T47D (cell line): ENCODE measurements at regions not wholly inside any gene's neighbourhood (a gene's known extent, or its start where the extent isn't known, plus 50 kb on each side); places are given as distances from the start of the nearest gene placed in this dataset.
A peak's percentile ranks its signal among the peaks of the same experiment; 100 is the strongest.

Source experiments
- DNase-seq, 2 experiments: peaks; one replicate each; pipeline versions ENCODE4 v3.0.0 to v3.0.0-alpha.2; 2011 to 2012; ENCODE audit warnings: low read depth in 1 of 2, low spot score in 1 of 2
- JUND ChIP-seq: IDR thresholded peaks from 2 replicates; pipeline ENCODE4 v1.6.1; 2012; ENCODE audit warnings: low read depth
- in situ Hi-C: cut with HindIII; loops from 2 replicates; pipeline ENCODE4 v1.10.0; 2016; ENCODE audit warnings: low sequenced_read_pairs, low pct_unique_long_range_greater_than_20kb

DNA sequence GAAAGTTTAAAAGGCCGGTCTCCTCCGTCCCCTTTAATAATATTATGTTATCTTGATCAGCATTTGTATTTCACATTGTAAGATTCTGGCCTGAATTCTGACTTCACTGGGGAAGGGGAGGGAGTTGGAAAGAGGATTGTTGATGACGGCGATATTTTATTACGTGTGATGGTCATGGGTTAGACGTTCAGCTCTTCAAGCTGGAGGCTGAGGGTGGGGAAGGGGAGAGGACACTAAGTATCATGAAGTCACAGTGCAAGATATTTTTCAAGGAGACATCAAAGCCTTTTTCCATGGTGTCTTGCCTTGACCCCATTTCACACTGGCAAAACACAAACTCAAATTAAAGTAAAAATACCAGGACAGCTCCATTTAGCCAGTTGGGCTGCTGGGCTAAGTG lies 126.7 kb downstream of the WDR11 start:
- no peak for TF ChIP-seq JUND
- in situ Hi-C loops: no loop called here
- no peak for DNase-seq

DNA sequence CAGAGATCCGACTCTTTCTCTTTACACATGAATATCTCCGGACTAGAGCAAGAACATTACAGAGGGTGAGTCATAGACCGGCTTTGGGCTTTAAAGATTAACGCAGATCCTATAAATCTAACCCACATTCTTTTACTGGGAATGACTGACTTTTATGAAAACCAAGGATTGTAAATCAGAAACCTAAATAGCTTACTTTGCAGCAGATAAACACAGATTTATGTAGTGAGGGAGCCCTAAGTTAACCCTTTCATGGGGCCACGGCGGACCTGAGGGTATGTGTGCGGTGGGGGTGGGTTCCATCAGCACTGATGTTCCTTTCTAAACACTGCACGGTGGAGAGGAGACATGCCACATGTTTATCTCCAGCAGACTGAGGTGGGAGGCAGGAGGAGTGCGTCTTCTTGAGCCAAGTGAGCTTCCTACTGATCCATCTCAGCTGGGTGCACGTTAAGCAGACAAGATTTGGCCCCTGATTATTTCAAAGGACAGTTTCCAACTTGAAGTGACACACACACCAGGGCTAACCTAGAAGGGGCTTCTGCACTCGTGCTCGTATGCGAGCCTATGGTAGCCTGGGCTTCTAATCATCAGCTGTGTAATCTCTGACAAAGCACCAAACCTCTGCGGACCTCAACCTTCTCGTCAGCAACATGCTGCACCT lies 127.6 kb downstream of the WDR11 start:
- no peak for TF ChIP-seq JUND
- no peak for DNase-seq

DNA sequence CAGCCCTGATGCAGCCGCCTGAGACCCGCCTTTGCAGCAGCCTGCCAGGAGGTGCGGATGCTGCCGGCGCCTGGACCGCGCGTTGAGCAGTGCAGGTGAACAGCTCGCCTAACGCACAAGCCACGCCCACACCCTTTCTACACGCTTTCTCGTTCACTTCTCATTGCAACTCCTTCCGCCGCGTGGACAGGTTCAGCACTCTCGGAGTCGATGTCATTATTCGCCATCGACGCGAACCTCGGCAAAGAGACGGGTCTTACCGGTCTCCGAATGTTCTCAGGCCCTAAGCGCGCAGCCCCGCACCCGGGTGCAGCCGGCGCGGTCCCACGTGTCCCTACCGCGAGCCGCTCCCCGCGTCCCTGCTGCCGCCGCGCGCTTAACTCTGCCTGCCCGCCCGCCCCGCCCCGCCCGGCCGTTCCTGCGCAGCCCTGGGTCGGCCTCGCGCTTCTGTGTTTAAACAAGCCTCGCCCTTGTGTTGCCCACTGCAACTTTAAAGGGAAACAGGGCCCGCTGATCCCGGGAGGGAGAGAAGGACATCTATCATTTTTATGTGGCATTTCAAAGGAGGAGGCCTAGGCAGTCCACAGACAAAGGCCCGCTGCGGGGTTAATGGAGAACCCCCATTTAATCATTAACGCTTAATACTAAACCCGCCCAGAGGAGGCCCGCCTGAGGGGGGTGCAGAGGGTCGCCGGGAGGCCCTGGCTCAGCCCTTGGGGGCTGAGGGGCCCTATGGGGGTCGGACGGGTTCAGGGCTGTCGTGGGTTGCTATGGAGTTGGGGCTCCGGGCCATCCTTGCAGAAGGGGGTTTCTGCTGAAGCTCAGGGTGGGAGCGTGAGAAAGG lies 128.5 kb downstream of the WDR11 start:
- no peak for TF ChIP-seq JUND
- peak; percentile 79 to 82 for DNase-seq
- in situ Hi-C loops: no loop called here

More for the DNA sequence above, 127.6 kb downstream of the WDR11 start:
- in situ Hi-C loops: no loop called here

DNA sequence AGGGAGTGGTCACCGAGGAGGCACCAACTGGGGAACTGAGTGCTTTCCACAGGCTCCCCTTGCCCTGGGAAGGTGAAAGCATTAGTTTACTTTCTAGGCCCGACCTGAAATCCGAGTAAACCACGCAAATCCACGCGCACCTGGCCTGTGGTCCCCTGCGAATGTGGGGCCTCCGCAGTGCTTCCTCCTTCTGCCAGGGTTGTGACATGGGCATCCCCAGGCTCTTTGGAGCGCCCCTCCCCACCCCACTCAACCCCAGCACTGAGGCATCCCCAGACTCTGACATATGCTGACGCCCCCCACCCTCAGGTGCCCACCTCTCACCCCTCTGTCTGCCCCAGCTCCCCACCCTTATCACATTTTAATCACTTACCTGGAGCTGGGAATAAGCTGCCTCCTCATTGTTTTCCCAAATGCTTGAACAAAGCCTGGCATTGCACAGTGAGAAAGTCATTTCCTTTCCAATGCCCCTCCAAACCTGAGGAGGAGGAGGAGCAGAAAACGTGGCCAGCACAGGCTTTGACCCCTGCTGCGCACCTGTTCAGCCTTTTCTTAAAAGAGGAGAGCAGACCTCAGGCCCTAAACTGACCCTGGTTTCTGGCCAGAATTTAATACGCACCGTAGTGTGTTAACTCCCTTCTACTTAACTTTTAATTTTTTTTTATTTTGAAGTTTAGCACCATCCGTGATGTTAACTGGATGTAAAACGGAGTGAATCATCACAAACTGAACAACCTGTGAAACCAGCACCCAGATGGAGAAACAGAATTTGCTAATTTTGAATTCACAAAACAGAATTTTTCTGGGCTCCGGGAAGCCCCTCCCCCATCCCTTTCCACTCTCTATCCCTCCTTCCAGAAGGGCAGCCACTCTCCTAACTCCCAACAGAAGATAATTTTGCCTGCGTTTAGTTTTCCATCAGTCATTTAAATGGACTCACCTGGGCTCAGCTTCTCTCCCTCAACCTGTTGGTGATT lies 129.4 kb downstream of the WDR11 start:
- no peak for DNase-seq
- no peak for TF ChIP-seq JUND

DNA sequence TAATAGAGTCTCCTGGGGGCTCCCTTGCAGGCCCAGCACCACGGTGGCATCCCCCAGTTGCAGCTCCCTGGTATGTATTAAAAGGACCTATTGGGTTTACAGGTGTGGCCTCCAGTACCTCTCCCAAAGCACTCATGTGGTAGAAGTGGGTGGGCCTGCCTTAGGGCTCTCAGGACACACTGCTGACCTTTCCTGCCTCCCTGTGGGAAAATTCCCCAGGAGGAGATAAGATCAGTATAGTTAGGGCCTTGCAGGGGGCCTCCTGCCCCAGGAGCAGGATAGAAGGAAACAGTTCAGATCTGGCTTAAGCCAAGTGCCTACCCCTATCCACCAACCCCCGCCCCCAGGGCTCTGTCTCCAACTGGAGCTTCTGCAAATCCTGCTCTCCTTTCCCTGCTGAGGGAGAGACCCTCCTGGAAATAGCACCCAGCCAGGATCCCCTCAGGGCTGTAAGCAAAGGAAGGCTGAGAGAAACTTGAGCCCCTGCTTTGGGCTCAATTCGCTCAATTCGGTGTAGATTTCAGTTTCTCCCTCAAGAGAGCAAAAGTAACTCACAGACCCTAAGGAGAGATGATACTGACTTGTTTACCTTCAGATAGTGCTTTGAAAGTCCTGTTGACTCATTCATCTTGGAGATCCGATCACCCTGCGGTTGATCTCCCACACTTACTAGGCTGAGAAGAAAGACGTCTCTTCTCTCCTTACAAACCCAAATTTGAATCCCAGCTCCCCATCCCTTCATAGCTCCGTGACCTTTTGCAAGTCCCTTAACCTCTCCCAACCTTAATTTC lies 130.6 kb downstream of the WDR11 start:
- TF ChIP-seq JUND: no peak
- no peak for DNase-seq
- in situ Hi-C loops: no loop called here

More for the DNA sequence above, 129.4 kb downstream of the WDR11 start:
- in situ Hi-C loops: no loop called here

DNA sequence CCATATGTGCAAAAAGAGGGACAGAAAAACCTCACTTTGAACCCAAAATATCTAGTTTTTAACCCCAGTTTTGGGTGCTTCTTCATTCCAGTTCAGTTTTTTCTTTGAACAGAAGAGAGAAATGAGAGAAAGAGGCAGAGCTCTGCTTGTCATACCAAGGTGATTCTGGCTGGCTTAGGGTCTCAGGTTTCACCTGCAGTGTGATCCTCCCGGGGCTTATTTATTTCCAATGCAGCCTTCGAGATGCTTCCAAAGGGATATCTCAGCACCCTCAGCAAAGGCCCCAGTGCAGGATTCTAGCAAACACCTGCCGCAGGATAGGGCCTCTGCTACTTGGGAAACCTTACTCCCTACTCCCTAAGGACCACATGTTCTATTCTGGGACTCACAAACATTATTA lies 131.3 kb downstream of the WDR11 start:
- no peak for DNase-seq
- TF ChIP-seq JUND: no peak
- in situ Hi-C loops: no loop called here

DNA sequence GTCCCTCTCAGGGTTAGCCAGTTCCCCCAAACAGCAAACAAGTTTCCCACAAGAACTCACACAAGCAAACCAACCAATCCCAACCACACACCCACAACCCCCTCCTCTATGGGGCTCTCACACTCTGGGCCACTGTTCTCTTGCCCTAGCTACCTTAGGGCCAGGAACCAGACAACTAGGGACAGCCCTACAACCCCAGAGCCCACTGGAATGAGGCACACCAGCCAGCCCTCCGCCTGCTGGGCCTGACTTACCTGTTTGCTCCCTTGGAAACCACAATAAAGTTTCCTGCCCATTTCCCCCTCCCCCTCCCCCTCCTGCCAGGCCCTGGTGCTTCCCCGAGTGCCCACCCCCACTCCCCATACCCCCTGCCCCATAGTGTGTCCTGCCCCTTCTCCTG lies 132.6 kb downstream of the WDR11 start:
- no peak for TF ChIP-seq JUND
- in situ Hi-C loops: no loop called here
- peak in 1 of 2 experiments; percentile 37 for DNase-seq

DNA sequence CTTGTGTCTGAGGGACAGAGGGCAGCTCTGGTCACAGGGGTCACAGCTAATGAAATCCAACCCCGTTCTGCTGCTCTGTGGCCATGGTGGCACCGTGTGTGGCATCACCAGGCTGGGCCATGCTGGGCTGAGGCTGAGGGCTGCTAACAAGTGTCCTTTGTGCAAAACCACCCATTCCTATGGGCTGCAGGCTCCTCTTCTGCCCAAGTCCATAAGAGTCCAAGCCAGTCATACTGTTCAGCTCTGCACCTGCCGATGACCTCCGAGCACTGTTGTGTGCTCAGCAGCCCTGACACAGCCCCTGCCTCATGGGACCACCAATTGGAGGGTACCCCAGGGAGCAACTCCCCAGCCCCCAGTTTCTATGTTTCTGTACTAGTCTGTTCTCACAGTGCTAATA lies 133.1 kb downstream of the WDR11 start:
- DNase-seq: no peak
- in situ Hi-C loops: no loop called here
- TF ChIP-seq JUND: no peak

DNA sequence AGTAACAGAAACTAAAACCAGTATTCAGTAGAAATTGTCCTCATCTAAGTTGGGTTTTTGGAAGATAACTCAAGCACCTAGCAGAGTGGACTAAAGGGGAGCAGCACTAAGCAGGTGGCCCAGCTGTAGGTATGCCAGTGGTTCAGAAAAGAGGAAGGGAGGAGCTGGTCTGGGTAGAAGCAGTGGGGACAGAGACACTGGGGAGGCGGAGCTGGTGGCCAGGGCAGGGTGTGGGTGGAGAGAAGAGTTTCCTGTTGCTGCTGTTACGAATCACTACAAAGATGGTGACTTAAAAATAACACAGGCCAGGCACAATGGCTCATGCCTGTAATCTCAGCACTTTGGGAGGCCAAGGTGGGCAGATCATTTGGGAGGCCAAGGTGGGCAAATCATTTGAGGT lies 136.2 kb downstream of the WDR11 start:
- in situ Hi-C loops: no loop called here
- no peak for TF ChIP-seq JUND
- DNase-seq: no peak

DNA sequence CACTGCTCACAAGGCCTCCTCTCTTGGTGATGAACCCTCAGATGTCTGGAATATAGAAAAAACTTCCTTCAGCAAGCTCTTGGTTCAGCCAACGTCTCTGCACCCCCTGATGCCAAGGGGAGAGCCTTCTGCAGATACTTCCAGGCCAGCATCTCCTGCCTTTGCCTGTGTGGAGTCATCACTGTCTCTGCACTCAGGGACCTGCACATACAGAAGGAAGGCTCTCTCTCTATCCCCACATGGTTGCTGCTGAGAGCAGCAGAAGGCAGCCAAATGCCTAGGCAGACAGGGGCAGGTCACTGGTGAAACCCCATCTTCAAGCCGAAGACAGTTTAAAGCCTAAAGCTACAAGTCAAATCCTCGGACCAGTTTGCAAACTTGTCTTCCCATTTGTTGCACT lies 137.6 kb downstream of the WDR11 start:
- in situ Hi-C loops: no loop called here
- no peak for TF ChIP-seq JUND
- DNase-seq: no peak

DNA sequence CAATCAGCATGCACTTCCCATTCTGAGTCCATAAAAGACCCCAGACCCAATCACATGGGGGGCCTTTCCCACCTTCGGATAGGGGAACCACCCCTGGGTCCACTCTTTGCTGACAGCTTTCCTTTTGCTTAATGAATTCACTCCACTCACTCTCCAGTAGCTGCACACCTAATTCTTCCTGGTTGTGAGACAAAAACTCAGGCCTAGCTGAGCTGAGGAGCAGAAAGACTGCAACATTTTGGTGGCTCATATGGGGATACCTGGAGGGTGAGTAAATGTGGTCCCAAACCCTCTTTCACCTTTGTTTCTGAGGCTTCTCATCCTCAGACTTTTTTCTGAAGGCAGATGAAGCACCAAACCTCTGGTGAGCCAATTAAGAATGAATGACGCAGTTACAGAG lies 138.1 kb downstream of the WDR11 start:
- no peak for DNase-seq
- TF ChIP-seq JUND: no peak
- in situ Hi-C loops: no loop called here
